ENCODE measurements at regions not wholly inside any gene's neighbourhood (a gene's known extent, or its start where the extent isn't known, plus 50 kb on each side); places are given as distances from the start of the nearest gene placed in this dataset.
"Not testable (repeated sequence)": the region's sequence is repeated elsewhere in the genome, so short reads cannot be mapped to it uniquely, and the experiment has no call there.

GRCh38 chr10:21057436-21057835 is 160.3 kb upstream of the NEBL start:
- DNase-seq (ENCODE audit: low read depth in 2 of 2), result no peak

- no peak for DNase-seq (ENCODE audit: low read depth in 2 of 2)
These were observed 159.3 kb upstream of the NEBL start for GRCh38 chr10:21056461-21056860.

GRCh38 chr10:21055339-21056135 is 158.4 kb upstream of the NEBL start:
- DNase-seq (ENCODE audit: low read depth in 2 of 2), result peak; percentile 1 to 9

- DNase-seq (ENCODE audit: low read depth in 2 of 2), result no peak
These were observed 157.0 kb upstream of the NEBL start for GRCh38 chr10:21053953-21054690.

GRCh38 chr10:21052709-21053104 is 155.6 kb upstream of the NEBL start:
- DNase-seq (ENCODE audit: low read depth in 2 of 2), result no peak

- DNase-seq (ENCODE audit: low read depth in 2 of 2), result no peak
These were observed 155.1 kb upstream of the NEBL start for GRCh38 chr10:21052072-21052708.

GRCh38 chr10:21049482-21049881 is 152.4 kb upstream of the NEBL start:
- peak in 1 of 2 donors; percentile 5 for DNase-seq (ENCODE audit: low read depth in 2 of 2)

GRCh38 chr10:21048068-21048467 is 151.0 kb upstream of the NEBL start:
- DNase-seq (ENCODE audit: low read depth in 2 of 2), result no peak

GRCh38 chr10:21047511-21047910 is 150.4 kb upstream of the NEBL start:
- no peak for DNase-seq (ENCODE audit: low read depth in 2 of 2)

- no peak for DNase-seq (ENCODE audit: low read depth in 2 of 2)
These were observed 150.0 kb upstream of the NEBL start for GRCh38 chr10:21047096-21047495.

GRCh38 chr10:21043044-21043443 is 145.9 kb upstream of the NEBL start:
- no peak for DNase-seq (ENCODE audit: low read depth in 2 of 2)

- DNase-seq (ENCODE audit: low read depth in 2 of 2), result no peak
These were observed 145.4 kb upstream of the NEBL start for GRCh38 chr10:21042536-21042935.

GRCh38 chr10:21041763-21042458 is 144.8 kb upstream of the NEBL start:
- DNase-seq (ENCODE audit: low read depth in 2 of 2), result no peak

- no peak for DNase-seq (ENCODE audit: low read depth in 2 of 2)
These were observed 142.6 kb upstream of the NEBL start for GRCh38 chr10:21039721-21040120.

- no peak for DNase-seq (ENCODE audit: low read depth in 2 of 2)
These were observed 139.6 kb upstream of the NEBL start for GRCh38 chr10:21036757-21037156.

- not testable (repeated sequence) for DNase-seq (ENCODE audit: low read depth in 2 of 2)
These were observed 137.7 kb upstream of the NEBL start for GRCh38 chr10:21034770-21035169.

GRCh38 chr10:21034241-21034640 is 137.1 kb upstream of the NEBL start:
- DNase-seq (ENCODE audit: low read depth in 2 of 2), result no peak

GRCh38 chr10:21032587-21033319 is 135.6 kb upstream of the NEBL start:
- DNase-seq (ENCODE audit: low read depth in 2 of 2), result no peak

- no peak for DNase-seq (ENCODE audit: low read depth in 2 of 2)
These were observed 134.2 kb upstream of the NEBL start for GRCh38 chr10:21031232-21031795.

GRCh38 chr10:21030091-21030490 is 133.0 kb upstream of the NEBL start:
- no peak for DNase-seq (ENCODE audit: low read depth in 2 of 2)

GRCh38 chr10:21022821-21023220 is 125.7 kb upstream of the NEBL start:
- no peak for DNase-seq (ENCODE audit: low read depth in 2 of 2)

Data from stimulated activated CD8-positive, alpha-beta memory T cell treated with anti-CD3 and anti-CD28 coated beads, Interleukin-15, amount 100 ng/mL, for 48 hours (primary cell).